H9 (cell line): ENCODE measurements at regions not wholly inside any gene's neighbourhood (a gene's known extent, or its start where the extent isn't known, plus 50 kb on each side); places are given as distances from the start of the nearest gene placed in this dataset.

Experiments used
- DNase-seq: peaks from one replicate; pipeline ENCODE4 v3.0.0-alpha.2; 2017
- H2AFZ ChIP-seq: one replicate; pipeline ENCODE4 v1.6.1; 2013; ENCODE audit warnings: mild to moderate bottlenecking, low read length, control low read depth, moderate library complexity
- H2AK5ac ChIP-seq: 2 replicates; pipeline ENCODE4 v1.6.1; 2013; ENCODE audit warnings: low read length, control low read depth, mixed read lengths; ENCODE audit not compliant: insufficient read length
- H2BK120ac ChIP-seq: one replicate; pipeline ENCODE4 v1.6.1; 2013; ENCODE audit warnings: low read depth, mild to moderate bottlenecking, low read length, control low read depth, inconsistent platforms; ENCODE audit not compliant: poor library complexity, severe bottlenecking
- H2BK12ac ChIP-seq: 2 replicates; pipeline ENCODE4 v1.6.1; 2013; ENCODE audit warnings: low read length, control low read depth, mixed read lengths, low read depth; ENCODE audit not compliant: insufficient read length
- H2BK15ac ChIP-seq: 2 replicates; pipeline ENCODE4 v1.6.1; 2013; ENCODE audit warnings: low read depth, low read length, control low read depth
- H2BK20ac ChIP-seq: one replicate; pipeline ENCODE4 v1.6.1; 2013; ENCODE audit warnings: low read depth, mild to moderate bottlenecking, low read length, control low read depth, inconsistent platforms; ENCODE audit not compliant: poor library complexity, severe bottlenecking
- H2BK5ac ChIP-seq: 2 replicates; pipeline ENCODE4 v1.6.1; 2013; ENCODE audit warnings: low read length, control low read depth, mixed read lengths; ENCODE audit not compliant: insufficient read length
- H3K14ac ChIP-seq: 2 replicates; pipeline ENCODE4 v1.6.1; 2013; ENCODE audit warnings: low read length, control low read depth; ENCODE audit not compliant: insufficient read depth
- H3K18ac ChIP-seq: 2 replicates; pipeline ENCODE4 v1.6.1; 2013; ENCODE audit warnings: low read depth, mild to moderate bottlenecking, mixed read lengths, low read length, control low read depth; ENCODE audit not compliant: insufficient read length
- H3K23ac ChIP-seq: 2 replicates; pipeline ENCODE4 v1.6.1; 2013; ENCODE audit warnings: low read length, control low read depth, mixed read lengths, low read depth; ENCODE audit not compliant: insufficient read length
- H3K23me2 ChIP-seq: 2 replicates; pipeline ENCODE4 v1.6.1; 2013; ENCODE audit warnings: low read depth, mild to moderate bottlenecking, mixed read lengths, low read length, control low read depth; ENCODE audit not compliant: insufficient read length, poor library complexity, severe bottlenecking
- H3K27ac ChIP-seq: 2 replicates; pipeline ENCODE4 v1.5.1; 2013; ENCODE audit warnings: low read length, control low read depth, mixed read lengths, low read depth; ENCODE audit not compliant: insufficient read length
- H3K27me3 ChIP-seq: 2 replicates; pipeline ENCODE4 v1.6.1; 2013; ENCODE audit warnings: low read length, control low read depth, inconsistent platforms; ENCODE audit not compliant: insufficient read depth
- H3K4ac ChIP-seq: 2 replicates; pipeline ENCODE4 v1.6.1; 2013; ENCODE audit warnings: low read depth, mild to moderate bottlenecking, control low read depth, inconsistent platforms, low read length, moderate library complexity
- H3K4me1 ChIP-seq: 2 replicates; pipeline ENCODE4 v1.6.1; 2013; ENCODE audit warnings: low read length, control low read depth, inconsistent platforms; ENCODE audit not compliant: insufficient read depth
- H3K4me2 ChIP-seq: 2 replicates; pipeline ENCODE4 v1.6.1; 2013; ENCODE audit warnings: low read length, control low read depth, mixed read lengths; ENCODE audit not compliant: insufficient read length, insufficient read depth
- H3K56ac ChIP-seq: 2 replicates; pipeline ENCODE4 v1.6.1; 2013; ENCODE audit warnings: low read depth, mild to moderate bottlenecking, mixed read lengths, low read length, control low read depth; ENCODE audit not compliant: insufficient read length
- H3K79me1 ChIP-seq: 2 replicates; pipeline ENCODE4 v1.6.1; 2013; ENCODE audit warnings: low read depth, mild to moderate bottlenecking, moderate library complexity, low read length, control low read depth, inconsistent platforms; ENCODE audit not compliant: insufficient read depth, poor library complexity, severe bottlenecking
- H3K79me2 ChIP-seq: 2 replicates; pipeline ENCODE4 v1.6.1; 2013; ENCODE audit warnings: low read length, control low read depth, inconsistent platforms; ENCODE audit not compliant: insufficient read depth
- H3K9ac ChIP-seq: 2 replicates; pipeline ENCODE4 v1.6.1; 2013; ENCODE audit warnings: low read length, control low read depth, mixed read lengths; ENCODE audit not compliant: insufficient read length; ENCODE audit errors: extremely low read depth
- H3K9me3 ChIP-seq: one replicate; pipeline ENCODE4 v1.6.1; 2013; ENCODE audit warnings: low read depth, low read length, inconsistent platforms; ENCODE audit not compliant: control insufficient read depth
- H3T11ph ChIP-seq: one replicate; pipeline ENCODE4 v1.6.1; 2013; ENCODE audit warnings: mild to moderate bottlenecking, low read length, control low read depth, inconsistent platforms
- H4K20me1 ChIP-seq: one replicate; pipeline ENCODE4 v1.6.1; 2013; ENCODE audit not compliant: control insufficient read depth, insufficient read length, insufficient read depth
- H4K5ac ChIP-seq: 2 replicates; pipeline ENCODE4 v1.6.1; 2013; ENCODE audit warnings: low read depth, mild to moderate bottlenecking, mixed read lengths, low read length, control low read depth; ENCODE audit not compliant: insufficient read length
- H4K8ac ChIP-seq: replicated peaks from 2 replicates; pipeline ENCODE4 v1.6.1; 2013; ENCODE audit warnings: low read length, control low read depth, mixed read lengths, low read depth; ENCODE audit not compliant: insufficient read length
- H4K91ac ChIP-seq: 2 replicates; pipeline ENCODE4 v1.6.1; 2013; ENCODE audit warnings: low read depth, mild to moderate bottlenecking, moderate library complexity, mixed read lengths, low read length, control low read depth; ENCODE audit not compliant: insufficient read length
- H3K27ac Mint-ChIP-seq, 3 experiments: 2 replicates in 2 of 3; 3 replicates in 1 of 3; pipeline ENCODE4 v1.8.0; 2020 to 2021; ENCODE audit warnings: mixed read lengths in 3 of 3, mild to moderate bottlenecking in 1 of 3, moderate library complexity in 1 of 3
- H3K27me3 Mint-ChIP-seq: 2 replicates; pipeline ENCODE4 v1.8.0; 2021; ENCODE audit warnings: low read depth, mild to moderate bottlenecking, moderate library complexity, mixed read lengths
- H3K36me3 Mint-ChIP-seq, 3 experiments: 2 replicates in 2 of 3; 3 replicates in 1 of 3; pipeline ENCODE4 v1.8.0; 2020 to 2021; ENCODE audit warnings: low read depth in 3 of 3, mixed read lengths in 3 of 3; ENCODE audit not compliant: insufficient read depth in 1 of 3
- H3K4me1 Mint-ChIP-seq, 2 experiments: 2 replicates each; pipeline ENCODE4 v1.8.0; 2020; ENCODE audit warnings: mixed read lengths in 2 of 2
- H3K4me3 Mint-ChIP-seq, 2 experiments: 2 replicates in 1 of 2; 3 replicates in 1 of 2; pipeline ENCODE4 v1.8.0; 2020 to 2021; ENCODE audit warnings: mild to moderate bottlenecking in 2 of 2, mixed read lengths in 2 of 2, moderate library complexity in 1 of 2
- H3K9me3 Mint-ChIP-seq, 2 experiments: 2 replicates in 1 of 2; 3 replicates in 1 of 2; pipeline ENCODE4 v1.8.0; 2020; ENCODE audit warnings: mild to moderate bottlenecking in 2 of 2, mixed read lengths in 2 of 2, moderate library complexity in 1 of 2
- WGBS: extraction: QIAGEN DNeasy Blood & Tissue Kit; methylation state at CpG from one replicate; pipeline ENCODE4 v1.1.7; 2013; ENCODE audit warnings: missing lambda C conversion rate, low lambda C conversion rate, mixed read lengths; ENCODE audit not compliant: insufficient read length; ENCODE audit errors: extremely low coverage; 5-methylcytosine and 5-hydroxymethylcytosine counted together
- TF ChIP-seq, protein P1 (sequence below): fragments of 200-600 bp; sonication (generic); conservative IDR thresholded peaks from 3 replicates; pipeline ENCODE4 v1.8.0; 2021; ENCODE audit warnings: antibody characterized with exemption, mild to moderate bottlenecking

- no peaks in the 10 kb centered on the region for H3K9me3 ChIP-seq
- H2BK20ac ChIP-seq: no peak overlapping the region
- no peak overlapping the region for H3K18ac ChIP-seq
- Mint-ChIP-seq H3K36me3 (peaks cover 0 to 6% (median 4%) of the 10 kb centered on the region in 3 experiments; a peak in 4 of 7 replicates), H3K27me3 (no peaks in the 10 kb centered on the region), H3K27ac (peak overlapping the region in 1 of 3 experiments; percentile 19; a peak in 1 of 7 replicates), H3K4me3 (no peak overlapping the region), H3K9me3 (no peaks in the 10 kb centered on the region), H3K4me1 (peaks cover 7 to 16% of the 10 kb centered on the region in 2 experiments; a peak in 3 of 4 replicates)
- no peak overlapping the region for H3K14ac ChIP-seq
- no peaks in the 10 kb centered on the region for H3K4me1 ChIP-seq
- no peak overlapping the region for H3K27ac ChIP-seq
- H2BK15ac ChIP-seq: no peak overlapping the region
- H2BK120ac ChIP-seq: no peak overlapping the region
- H3K4me2 ChIP-seq: no peak overlapping the region
- no peak overlapping the region for H4K91ac ChIP-seq
- no CpG with 5 or more reads among the region's 3 CpGs for WGBS
- no peak overlapping the region for H2BK5ac ChIP-seq
- no peak overlapping the region for H4K8ac ChIP-seq
- no peak for DNase-seq
- no peaks in the 10 kb centered on the region for H3K79me2 ChIP-seq
- no peak overlapping the region for H2BK12ac ChIP-seq
- no peak overlapping the region for H3K23ac ChIP-seq
- H2AK5ac ChIP-seq: no peak overlapping the region
- no peaks in the 10 kb centered on the region for H4K20me1 ChIP-seq
- no peaks in the 10 kb centered on the region for H3K23me2 ChIP-seq
- no peaks in the 10 kb centered on the region for H3K79me1 ChIP-seq
- H4K5ac ChIP-seq: no peak overlapping the region
- no peak overlapping the region for H2AFZ ChIP-seq
- H3K56ac ChIP-seq: no peak overlapping the region
- H3K4ac ChIP-seq: no peak overlapping the region
- no peak overlapping the region for H3K9ac ChIP-seq
- TF ChIP-seq, protein P1, sequence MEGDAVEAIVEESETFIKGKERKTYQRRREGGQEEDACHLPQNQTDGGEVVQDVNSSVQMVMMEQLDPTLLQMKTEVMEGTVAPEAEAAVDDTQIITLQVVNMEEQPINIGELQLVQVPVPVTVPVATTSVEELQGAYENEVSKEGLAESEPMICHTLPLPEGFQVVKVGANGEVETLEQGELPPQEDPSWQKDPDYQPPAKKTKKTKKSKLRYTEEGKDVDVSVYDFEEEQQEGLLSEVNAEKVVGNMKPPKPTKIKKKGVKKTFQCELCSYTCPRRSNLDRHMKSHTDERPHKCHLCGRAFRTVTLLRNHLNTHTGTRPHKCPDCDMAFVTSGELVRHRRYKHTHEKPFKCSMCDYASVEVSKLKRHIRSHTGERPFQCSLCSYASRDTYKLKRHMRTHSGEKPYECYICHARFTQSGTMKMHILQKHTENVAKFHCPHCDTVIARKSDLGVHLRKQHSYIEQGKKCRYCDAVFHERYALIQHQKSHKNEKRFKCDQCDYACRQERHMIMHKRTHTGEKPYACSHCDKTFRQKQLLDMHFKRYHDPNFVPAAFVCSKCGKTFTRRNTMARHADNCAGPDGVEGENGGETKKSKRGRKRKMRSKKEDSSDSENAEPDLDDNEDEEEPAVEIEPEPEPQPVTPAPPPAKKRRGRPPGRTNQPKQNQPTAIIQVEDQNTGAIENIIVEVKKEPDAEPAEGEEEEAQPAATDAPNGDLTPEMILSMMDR: no peak
- H3K27me3 ChIP-seq: no peaks in the 10 kb centered on the region
- H3T11ph ChIP-seq: no peak overlapping the region
These were observed 272.9 kb upstream of the TPM1 start for GRCh38 chr15:62769604-62770003.
